Thymus (tissue), 11 donors: ENCODE measurements at regions not wholly inside any gene's neighbourhood (a gene's known extent, or its start where the extent isn't known, plus 50 kb on each side); places are given as distances from the start of the nearest gene placed in this dataset.

Experiments
- DNase-seq, 9 donors: peaks; one replicate each; pipeline ENCODE4 v3.0.0-alpha.2; 2013; ENCODE audit warnings: low spot score in 9 of 9, low read depth in 6 of 9, missing footprints in 1 of 9
- H3K27ac ChIP-seq, 2 donors: one replicate each; pipeline ENCODE4 v1.5.1; 2013; ENCODE audit warnings: control low read depth in 1 of 2, low read depth in 1 of 2, low read length in 1 of 2, mild to moderate bottlenecking in 1 of 2, moderate library complexity in 1 of 2
- H3K27me3 ChIP-seq, 2 donors: one replicate each; pipeline ENCODE4 v1.5.1; 2013; ENCODE audit warnings: low read length in 1 of 2; ENCODE audit not compliant: control insufficient read depth in 2 of 2, insufficient read depth in 1 of 2
- H3K36me3 ChIP-seq, 2 donors: one replicate each; pipeline ENCODE4 v1.5.1; 2013; ENCODE audit warnings: low read length in 1 of 2, mild to moderate bottlenecking in 1 of 2, moderate library complexity in 1 of 2; ENCODE audit not compliant: control insufficient read depth in 2 of 2, insufficient read depth in 2 of 2
- H3K4me1 ChIP-seq, 2 donors: one replicate each; pipeline ENCODE4 v1.5.1; 2013; ENCODE audit warnings: low read length in 2 of 2; ENCODE audit not compliant: control insufficient read depth in 2 of 2, insufficient read depth in 2 of 2
- H3K4me3 ChIP-seq, 2 donors: one replicate each; pipeline ENCODE4 v1.5.1; 2013; ENCODE audit warnings: low read length in 2 of 2, control low read depth in 1 of 2, mild to moderate bottlenecking in 1 of 2
- H3K9me3 ChIP-seq, 2 donors: one replicate each; pipeline ENCODE4 v1.5.1; 2013; ENCODE audit warnings: low read length in 1 of 2, mild to moderate bottlenecking in 1 of 2; ENCODE audit not compliant: control insufficient read depth in 2 of 2, insufficient read depth in 1 of 2
- WGBS: extraction: QIAGEN DNeasy Blood & Tissue Kit; methylation state at CpG from one replicate; pipeline ENCODE4 v1.1.7; 2013; 5-methylcytosine and 5-hydroxymethylcytosine counted together
- donor health status: healthy.

GRCh38 chr9:100756217-100756616, 178.3 kb downstream of the CAVIN4 start:
- 75% methylated on average over 2 of the region's 2 CpGs for WGBS
- no peak for DNase-seq

GRCh38 chr9:100759215-100759614, 181.3 kb downstream of the CAVIN4 start:
- Histone ChIP-seq H3K9me3 (no peaks in the 10 kb centered on the region), H3K4me3 (no peak overlapping the region), H3K27ac (no peak overlapping the region), H3K4me1 (no peaks in the 10 kb centered on the region), H3K36me3 (no peaks in the 10 kb centered on the region), H3K27me3 (no peaks in the 10 kb centered on the region)
- WGBS: 80% methylated on average over 3 of the region's 3 CpGs
- no peak for DNase-seq

More at GRCh38 chr9:100756217-100756616, 178.3 kb downstream of the CAVIN4 start:
- Histone ChIP-seq H3K9me3 (no peaks in the 10 kb centered on the region), H3K4me1 (no peaks in the 10 kb centered on the region), H3K36me3 (no peaks in the 10 kb centered on the region), H3K27me3 (no peaks in the 10 kb centered on the region), H3K4me3 (no peak overlapping the region), H3K27ac (no peak overlapping the region)

- H3K36me3 ChIP-seq: no peaks in the 10 kb centered on the region
- WGBS: 32% methylated on average over 1 of the region's 1 CpG
- no peaks in the 10 kb centered on the region for H3K4me1 ChIP-seq
- no peak overlapping the region for H3K27ac ChIP-seq
- no peak overlapping the region for H3K4me3 ChIP-seq
- no peaks in the 10 kb centered on the region for H3K27me3 ChIP-seq
- no peaks in the 10 kb centered on the region for H3K9me3 ChIP-seq
- DNase-seq: no peak
These were observed 183.5 kb downstream of the CAVIN4 start for GRCh38 chr9:100761276-100761802.

- no peak overlapping the region for H3K27ac ChIP-seq
- no peak overlapping the region for H3K4me3 ChIP-seq
- WGBS: 45% methylated on average over 1 of the region's 1 CpG
- no peaks in the 10 kb centered on the region for H3K9me3 ChIP-seq
- DNase-seq: no peak
- H3K4me1 ChIP-seq: no peaks in the 10 kb centered on the region
- no peaks in the 10 kb centered on the region for H3K36me3 ChIP-seq
- no peaks in the 10 kb centered on the region for H3K27me3 ChIP-seq
These were observed 196.4 kb downstream of the CAVIN4 start for GRCh38 chr9:100774326-100774725.

- WGBS: 42% methylated on average over 1 of the region's 1 CpG
- Histone ChIP-seq H3K27me3 (no peaks in the 10 kb centered on the region), H3K27ac (no peak overlapping the region), H3K36me3 (no peaks in the 10 kb centered on the region), H3K4me1 (no peaks in the 10 kb centered on the region), H3K9me3 (no peaks in the 10 kb centered on the region), H3K4me3 (no peak overlapping the region)
- DNase-seq: no peak
These were observed 197.1 kb downstream of the CAVIN4 start for GRCh38 chr9:100774962-100775361.

- Histone ChIP-seq H3K4me3 (no peak overlapping the region), H3K27ac (no peak overlapping the region), H3K4me1 (no peaks in the 10 kb centered on the region), H3K36me3 (no peaks in the 10 kb centered on the region), H3K9me3 (no peaks in the 10 kb centered on the region), H3K27me3 (no peaks in the 10 kb centered on the region)
- 98% methylated on average over 1 of the region's 1 CpG for WGBS
- no peak for DNase-seq
These were observed 198.0 kb downstream of the CAVIN4 start for GRCh38 chr9:100775912-100776311.

GRCh38 chr9:100784755-100785154, 206.9 kb downstream of the CAVIN4 start:
- no peak for DNase-seq
- H3K27ac ChIP-seq: no peak overlapping the region

GRCh38 chr9:100785946-100786345, 208.1 kb downstream of the CAVIN4 start:
- DNase-seq: no peak
- Histone ChIP-seq H3K27me3 (no peaks in the 10 kb centered on the region), H3K4me1 (no peaks in the 10 kb centered on the region), H3K27ac (no peak overlapping the region), H3K36me3 (no peaks in the 10 kb centered on the region), H3K4me3 (no peak overlapping the region), H3K9me3 (no peaks in the 10 kb centered on the region)
- 94% methylated on average over 1 of the region's 1 CpG for WGBS

More at GRCh38 chr9:100784755-100785154, 206.9 kb downstream of the CAVIN4 start:
- Histone ChIP-seq H3K27me3 (no peaks in the 10 kb centered on the region), H3K4me3 (no peak overlapping the region), H3K9me3 (no peaks in the 10 kb centered on the region), H3K36me3 (no peaks in the 10 kb centered on the region), H3K4me1 (no peaks in the 10 kb centered on the region)
- 91% methylated on average over 1 of the region's 1 CpG for WGBS

- no peaks in the 10 kb centered on the region for H3K27me3 ChIP-seq
- H3K36me3 ChIP-seq: no peaks in the 10 kb centered on the region
- 95% methylated on average over 5 of the region's 5 CpGs for WGBS
- H3K9me3 ChIP-seq: peaks cover 0 to 3% of the 10 kb centered on the region in 2 donors
- H3K4me3 ChIP-seq: no peak overlapping the region
- no peak for DNase-seq
- no peak overlapping the region for H3K27ac ChIP-seq
- H3K4me1 ChIP-seq: no peaks in the 10 kb centered on the region
These were observed 216.9 kb downstream of the CAVIN4 start for GRCh38 chr9:100794738-100795269.
